Testis (tissue), 2 donors: ENCODE measurements at regions not wholly inside any gene's neighbourhood (a gene's known extent, or its start where the extent isn't known, plus 50 kb on each side); places are given as distances from the start of the nearest gene placed in this dataset.

Experiments used
- DNase-seq: peaks from one replicate; pipeline ENCODE4 v3.0.0-alpha.2; 2019
- H3K27ac ChIP-seq, 2 donors: fragments of 200-600 bp; sonication (generic); one replicate each; pipeline ENCODE4 v1.5.1; 2019
- H3K27me3 ChIP-seq: fragments of 200-600 bp; sonication (generic); one replicate; pipeline ENCODE4 v1.5.1; 2019
- H3K36me3 ChIP-seq: fragments of 200-600 bp; sonication (generic); one replicate; pipeline ENCODE4 v1.5.1; 2017; ENCODE audit warnings: low read depth; ENCODE audit errors: missing control alignments
- H3K4me1 ChIP-seq: fragments of 200-600 bp; sonication (generic); one replicate; pipeline ENCODE4 v1.5.1; 2019
- H3K4me3 ChIP-seq, 2 donors: fragments of 200-600 bp; sonication (generic); one replicate each; pipeline ENCODE4 v1.5.1; 2017 to 2019
- H3K9me3 ChIP-seq: fragments of 200-600 bp; sonication (generic); one replicate; pipeline ENCODE4 v1.5.1; 2017
- CTCF ChIP-seq, 3 experiments: fragments of 450-650 bp in 2 of 3; fragments of 200-600 bp in 1 of 3; sonication (generic) in 1 of 3; IDR thresholded peaks; one replicate each; pipeline ENCODE4 v1.5.1; 2016 to 2019; ENCODE audit warnings: antibody characterized with exemption in 3 of 3, mild to moderate bottlenecking in 2 of 3, moderate library complexity in 1 of 3
- POLR2A ChIP-seq: fragments of 450-650 bp; IDR thresholded peaks from one replicate; pipeline ENCODE4 v1.6.1; 2017; ENCODE audit warnings: antibody characterized with exemption, mild to moderate bottlenecking, moderate library complexity
- WGBS, 2 donors: methylation state at CpG; one replicate each; pipeline ENCODE4 v1.1.5; 2018; 5-methylcytosine and 5-hydroxymethylcytosine counted together
- intact Hi-C: fragments of 100-400 bp; cut with DNase I; formaldehyde crosslinking; loops from one replicate; pipeline ENCODE4 v1.15.1; 2023; ENCODE audit warnings: low total_unique reads

GRCh38 chr7:67341153-67341768, 344.6 kb downstream of the TYW1 start:
- no peaks in the 10 kb centered on the region for H3K4me1 ChIP-seq
- no peak overlapping the region for H3K4me3 ChIP-seq
- no peak for DNase-seq
- TF ChIP-seq CTCF (IDR thresholded peaks at IDR 0.05) (no peak), POLR2A (no peak)
- no peaks in the 10 kb centered on the region for H3K36me3 ChIP-seq
- H3K27ac ChIP-seq: no peak overlapping the region
- H3K9me3 ChIP-seq: no peaks in the 10 kb centered on the region
- intact Hi-C loops: no loop called here
- WGBS, 2 donors: 87 to 95% methylated on average over 10 of the region's 10 CpGs
- no peaks in the 10 kb centered on the region for H3K27me3 ChIP-seq

GRCh38 chr7:67343114-67343513, 346.5 kb downstream of the TYW1 start:
- no peaks in the 10 kb centered on the region for H3K4me1 ChIP-seq
- intact Hi-C loops: no loop called here
- TF ChIP-seq POLR2A (no peak), CTCF (IDR thresholded peaks at IDR 0.05) (no peak)
- no peaks in the 10 kb centered on the region for H3K9me3 ChIP-seq
- no peaks in the 10 kb centered on the region for H3K27me3 ChIP-seq
- H3K27ac ChIP-seq: no peak overlapping the region
- WGBS, 2 donors: 82 to 85% methylated on average over 3 of the region's 3 CpGs
- DNase-seq: no peak
- no peak overlapping the region for H3K4me3 ChIP-seq
- H3K36me3 ChIP-seq: no peaks in the 10 kb centered on the region

GRCh38 chr7:67343572-67343971, 346.9 kb downstream of the TYW1 start:
- Histone ChIP-seq H3K27ac (no peak overlapping the region), H3K36me3 (no peaks in the 10 kb centered on the region), H3K4me1 (no peaks in the 10 kb centered on the region), H3K9me3 (no peaks in the 10 kb centered on the region), H3K4me3 (no peak overlapping the region), H3K27me3 (no peaks in the 10 kb centered on the region)
- intact Hi-C loops: no loop called here
- TF ChIP-seq CTCF (IDR thresholded peaks at IDR 0.05) (no peak), POLR2A (no peak)
- 70 to 83% methylated on average over 5 of the region's 5 CpGs for WGBS, 2 donors
- DNase-seq: no peak

GRCh38 chr7:67344481-67345193, 348.0 kb downstream of the TYW1 start:
- no peak for TF ChIP-seq CTCF (IDR thresholded peaks at IDR 0.05)
- TF ChIP-seq POLR2A: no peak
- H3K4me1 ChIP-seq: no peaks in the 10 kb centered on the region
- H3K9me3 ChIP-seq: no peaks in the 10 kb centered on the region
- H3K27me3 ChIP-seq: no peaks in the 10 kb centered on the region
- H3K4me3 ChIP-seq: no peak overlapping the region
- 78 to 83% methylated on average over 3 of the region's 3 CpGs for WGBS, 2 donors
- no peaks in the 10 kb centered on the region for H3K36me3 ChIP-seq
- intact Hi-C loops: no loop called here
- DNase-seq: no peak
- H3K27ac ChIP-seq: no peak overlapping the region

DNA sequence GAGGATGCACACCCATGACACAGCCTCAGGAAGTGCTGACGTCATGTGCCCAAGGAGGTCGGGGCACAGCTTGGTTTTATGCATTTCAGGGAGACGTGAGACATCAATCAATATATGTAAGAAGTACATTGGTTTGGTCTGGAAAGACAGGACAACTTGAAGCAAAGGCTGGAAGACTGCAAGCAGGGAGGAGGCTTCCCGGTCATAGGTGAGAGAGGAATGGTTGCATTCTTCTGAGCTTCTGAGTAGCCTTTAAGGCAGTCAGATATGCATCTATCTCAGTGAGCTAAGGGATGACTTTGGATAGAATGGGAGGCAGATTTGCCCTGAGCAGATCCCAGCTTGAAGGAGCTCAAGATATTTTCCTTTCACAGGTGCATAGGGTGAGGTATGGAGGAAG, 349.5 kb downstream of the TYW1 start:
- no peaks in the 10 kb centered on the region for H3K27me3 ChIP-seq
- TF ChIP-seq CTCF (IDR thresholded peaks at IDR 0.05): no peak
- no peak for TF ChIP-seq POLR2A
- no peaks in the 10 kb centered on the region for H3K36me3 ChIP-seq
- H3K4me1 ChIP-seq: no peaks in the 10 kb centered on the region
- no peaks in the 10 kb centered on the region for H3K9me3 ChIP-seq
- H3K4me3 ChIP-seq: no peak overlapping the region
- no peak overlapping the region for H3K27ac ChIP-seq
- WGBS, 2 donors: 62 to 78% methylated on average over 4 of the region's 4 CpGs
- intact Hi-C loops: no loop called here
- DNase-seq: no peak
